GM23338 (cell line): ENCODE measurements at regions not wholly inside any gene's neighbourhood (a gene's known extent, or its start where the extent isn't known, plus 50 kb on each side); places are given as distances from the start of the nearest gene placed in this dataset.

Source experiments
- ATAC-seq: fragments of 200-7000 bp; cut with Tn5 transposase; 3 replicates; pipeline ENCODE4 v1.9.1; 2020
- DNase-seq: peaks from one replicate; pipeline ENCODE4 v3.0.0-alpha.2; 2015; ENCODE audit warnings: low spot score
- H2AFZ ChIP-seq: fragments of 200-600 bp; sonication (generic); 2 replicates; pipeline ENCODE4 v1.8.0; 2016; ENCODE audit warnings: antibody characterized with exemption, mild to moderate bottlenecking, moderate library complexity
- H3F3A ChIP-seq: fragments of 200-600 bp; sonication (generic); replicated peaks from 2 replicates; pipeline ENCODE4 v1.8.0; 2017; ENCODE audit warnings: antibody characterized with exemption, mixed run types, low read depth
- H3K27ac ChIP-seq: fragments of 200-600 bp; sonication (generic); 2 replicates; pipeline ENCODE4 v1.6.1; 2016; ENCODE audit warnings: low read depth
- H3K27me3 ChIP-seq: fragments of 200-600 bp; sonication (generic); 2 replicates; pipeline ENCODE4 v1.8.0; 2016; ENCODE audit warnings: mild to moderate bottlenecking, mixed run types, moderate library complexity; ENCODE audit not compliant: insufficient read depth
- H3K36me3 ChIP-seq: fragments of 200-600 bp; sonication (generic); 2 replicates; pipeline ENCODE4 v1.8.0; 2016; ENCODE audit warnings: mild to moderate bottlenecking; ENCODE audit not compliant: insufficient read depth
- H3K4me1 ChIP-seq: fragments of 200-600 bp; sonication (generic); 2 replicates; pipeline ENCODE4 v1.8.0; 2016; ENCODE audit warnings: mild to moderate bottlenecking, moderate library complexity; ENCODE audit not compliant: insufficient read depth
- H3K4me2 ChIP-seq: fragments of 200-600 bp; sonication (generic); 2 replicates; pipeline ENCODE4 v1.7.1; 2017; ENCODE audit warnings: mixed run types
- H3K4me3 ChIP-seq: fragments of 200-600 bp; sonication (generic); 2 replicates; pipeline ENCODE4 v1.6.1; 2016; ENCODE audit warnings: mixed run types
- H3K79me2 ChIP-seq: fragments of 200-600 bp; sonication (generic); replicated peaks from 2 replicates; pipeline ENCODE4 v1.8.0; 2017; ENCODE audit warnings: mild to moderate bottlenecking; ENCODE audit not compliant: insufficient read depth
- H3K9me2 ChIP-seq: fragments of 200-600 bp; sonication (generic); 2 replicates; pipeline ENCODE4 v1.8.0; 2017; ENCODE audit not compliant: insufficient read depth
- H4K20me1 ChIP-seq: fragments of 200-600 bp; sonication (generic); replicated peaks from 2 replicates; pipeline ENCODE4 v1.8.0; 2017; ENCODE audit warnings: mild to moderate bottlenecking; ENCODE audit not compliant: insufficient read depth
- H3K27ac Mint-ChIP-seq: 2 replicates; pipeline ENCODE4 v1.8.0; 2020; ENCODE audit warnings: inconsistent platforms, mild to moderate bottlenecking, moderate library complexity, mixed read lengths
- H3K27me3 Mint-ChIP-seq: 3 replicates; pipeline ENCODE4 v1.8.0; 2022; ENCODE audit warnings: low read depth, mild to moderate bottlenecking, moderate library complexity, mixed read lengths, inconsistent platforms; ENCODE audit not compliant: insufficient read depth, poor library complexity
- H3K36me3 Mint-ChIP-seq: 3 replicates; pipeline ENCODE4 v1.8.0; 2021; ENCODE audit warnings: low read depth, mild to moderate bottlenecking, inconsistent platforms, moderate library complexity, mixed read lengths
- H3K4me1 Mint-ChIP-seq: 3 replicates; pipeline ENCODE4 v1.8.0; 2020; ENCODE audit warnings: mild to moderate bottlenecking, inconsistent platforms, mixed read lengths
- H3K4me3 Mint-ChIP-seq: 3 replicates; pipeline ENCODE4 v1.8.0; 2021; ENCODE audit warnings: moderate library complexity, mild to moderate bottlenecking, inconsistent platforms, mixed read lengths
- H3K9me3 Mint-ChIP-seq: 3 replicates; pipeline ENCODE4 v1.8.0; 2020; ENCODE audit warnings: moderate library complexity, mild to moderate bottlenecking, inconsistent platforms, mixed read lengths
- CREB1 ChIP-seq: fragments of 250-450 bp; sonication (Bioruptor Pico); IDR thresholded peaks from 2 replicates; pipeline ENCODE4 v1.5.0; 2020; ENCODE audit warnings: low read depth, mild to moderate bottlenecking, moderate library complexity
- EZH2 ChIP-seq: fragments of 200-600 bp; sonication (generic); IDR thresholded peaks from one replicate; pipeline ENCODE4 v1.8.0; 2017; ENCODE audit warnings: antibody characterized with exemption, mild to moderate bottlenecking, low read depth; ENCODE audit not compliant: unreplicated experiment
- EZH2phosphoT487 ChIP-seq: fragments of 200-600 bp; sonication (generic); IDR thresholded peaks from one replicate; pipeline ENCODE4 v1.8.1; 2018; ENCODE audit warnings: antibody characterized with exemption; ENCODE audit not compliant: unreplicated experiment
- JUNB ChIP-seq: IDR thresholded peaks from one replicate; pipeline ENCODE4 v1.6.1; 2016; ENCODE audit warnings: antibody characterized with exemption; ENCODE audit not compliant: unreplicated experiment
- POLR2AphosphoS5 ChIP-seq: IDR thresholded peaks from 2 replicates; pipeline ENCODE4 v1.6.1; 2016; ENCODE audit warnings: antibody characterized with exemption, low read depth
- STAT1 ChIP-seq: IDR thresholded peaks from one replicate; pipeline ENCODE4 v1.6.1; 2016; ENCODE audit warnings: antibody characterized with exemption; ENCODE audit not compliant: unreplicated experiment
- ZNF331 ChIP-seq: fragments of 250-450 bp; sonication (Bioruptor Pico); IDR thresholded peaks from 2 replicates; pipeline ENCODE4 v1.5.0; 2020; ENCODE audit warnings: low read depth, mild to moderate bottlenecking, moderate library complexity
- TF ChIP-seq, protein P1 (sequence below): IDR thresholded peaks from one replicate; pipeline ENCODE4 v1.6.1; 2018; ENCODE audit warnings: antibody characterized with exemption; ENCODE audit not compliant: unreplicated experiment
- TF ChIP-seq, protein P2 (sequence below): IDR thresholded peaks from 2 replicates; pipeline ENCODE4 v1.6.1; 2016; ENCODE audit warnings: antibody characterized with exemption
- TF ChIP-seq, protein P3 (sequence below), 2 experiments: fragments of 200-600 bp in 1 of 2; sonication (generic) in 1 of 2; conservative IDR thresholded peaks; 2 replicates each; pipeline versions ENCODE4 v1.5.1 to v1.6.1; 2016 to 2017; ENCODE audit warnings: antibody characterized with exemption in 2 of 2, low read depth in 2 of 2, mild to moderate bottlenecking in 2 of 2, moderate library complexity in 1 of 2

DNA sequence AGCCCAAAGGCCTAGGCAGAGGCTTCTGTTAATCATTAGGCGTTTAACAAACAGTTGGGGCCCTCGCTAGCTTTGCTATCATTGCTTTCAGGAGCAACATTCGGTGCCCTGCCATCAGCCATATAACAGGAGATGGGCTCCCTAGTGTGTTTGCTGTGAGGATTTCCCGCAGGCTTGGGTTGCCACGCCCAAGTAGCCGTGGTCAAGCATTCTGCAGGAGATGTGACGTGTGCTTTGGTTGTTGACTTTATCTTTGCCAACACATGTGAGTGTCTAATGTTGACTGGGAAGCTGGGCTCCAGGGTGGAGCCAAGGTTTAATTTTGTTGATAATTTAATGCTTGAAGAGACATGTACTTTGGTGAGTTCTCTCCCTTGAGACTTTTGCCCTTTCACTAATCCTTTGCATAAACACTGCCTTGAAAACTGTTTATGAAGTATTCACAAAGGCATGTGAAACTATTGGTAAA is 184.6 kb upstream of the KIT start:
- no peak for ATAC-seq

DNA sequence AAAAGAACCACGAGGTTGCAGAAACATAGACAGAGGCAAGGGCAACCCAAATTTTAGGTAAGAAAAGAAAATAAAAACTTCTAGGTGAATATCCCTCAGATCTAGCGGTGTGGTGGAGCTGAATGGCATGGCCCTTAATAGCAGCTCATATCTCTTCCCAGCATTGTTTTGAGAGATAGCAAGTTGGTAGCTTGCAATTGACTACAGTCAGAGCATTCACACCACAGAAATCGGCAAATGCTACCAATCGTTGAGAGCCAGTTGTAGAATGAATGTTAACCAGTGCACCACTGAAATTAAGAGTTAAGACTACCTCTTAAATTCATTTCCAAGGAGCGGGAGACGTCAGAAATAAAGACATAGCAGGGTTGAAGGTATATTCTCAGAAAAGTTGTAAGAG is 184.0 kb upstream of the KIT start:
- H3K27ac ChIP-seq = no peak overlapping the region
- H3K36me3 Mint-ChIP-seq = no peaks in the 10 kb centered on the region
- TF ChIP-seq, protein P1, sequence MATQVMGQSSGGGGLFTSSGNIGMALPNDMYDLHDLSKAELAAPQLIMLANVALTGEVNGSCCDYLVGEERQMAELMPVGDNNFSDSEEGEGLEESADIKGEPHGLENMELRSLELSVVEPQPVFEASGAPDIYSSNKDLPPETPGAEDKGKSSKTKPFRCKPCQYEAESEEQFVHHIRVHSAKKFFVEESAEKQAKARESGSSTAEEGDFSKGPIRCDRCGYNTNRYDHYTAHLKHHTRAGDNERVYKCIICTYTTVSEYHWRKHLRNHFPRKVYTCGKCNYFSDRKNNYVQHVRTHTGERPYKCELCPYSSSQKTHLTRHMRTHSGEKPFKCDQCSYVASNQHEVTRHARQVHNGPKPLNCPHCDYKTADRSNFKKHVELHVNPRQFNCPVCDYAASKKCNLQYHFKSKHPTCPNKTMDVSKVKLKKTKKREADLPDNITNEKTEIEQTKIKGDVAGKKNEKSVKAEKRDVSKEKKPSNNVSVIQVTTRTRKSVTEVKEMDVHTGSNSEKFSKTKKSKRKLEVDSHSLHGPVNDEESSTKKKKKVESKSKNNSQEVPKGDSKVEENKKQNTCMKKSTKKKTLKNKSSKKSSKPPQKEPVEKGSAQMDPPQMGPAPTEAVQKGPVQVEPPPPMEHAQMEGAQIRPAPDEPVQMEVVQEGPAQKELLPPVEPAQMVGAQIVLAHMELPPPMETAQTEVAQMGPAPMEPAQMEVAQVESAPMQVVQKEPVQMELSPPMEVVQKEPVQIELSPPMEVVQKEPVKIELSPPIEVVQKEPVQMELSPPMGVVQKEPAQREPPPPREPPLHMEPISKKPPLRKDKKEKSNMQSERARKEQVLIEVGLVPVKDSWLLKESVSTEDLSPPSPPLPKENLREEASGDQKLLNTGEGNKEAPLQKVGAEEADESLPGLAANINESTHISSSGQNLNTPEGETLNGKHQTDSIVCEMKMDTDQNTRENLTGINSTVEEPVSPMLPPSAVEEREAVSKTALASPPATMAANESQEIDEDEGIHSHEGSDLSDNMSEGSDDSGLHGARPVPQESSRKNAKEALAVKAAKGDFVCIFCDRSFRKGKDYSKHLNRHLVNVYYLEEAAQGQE = no peak
- TF ChIP-seq, protein P2, sequence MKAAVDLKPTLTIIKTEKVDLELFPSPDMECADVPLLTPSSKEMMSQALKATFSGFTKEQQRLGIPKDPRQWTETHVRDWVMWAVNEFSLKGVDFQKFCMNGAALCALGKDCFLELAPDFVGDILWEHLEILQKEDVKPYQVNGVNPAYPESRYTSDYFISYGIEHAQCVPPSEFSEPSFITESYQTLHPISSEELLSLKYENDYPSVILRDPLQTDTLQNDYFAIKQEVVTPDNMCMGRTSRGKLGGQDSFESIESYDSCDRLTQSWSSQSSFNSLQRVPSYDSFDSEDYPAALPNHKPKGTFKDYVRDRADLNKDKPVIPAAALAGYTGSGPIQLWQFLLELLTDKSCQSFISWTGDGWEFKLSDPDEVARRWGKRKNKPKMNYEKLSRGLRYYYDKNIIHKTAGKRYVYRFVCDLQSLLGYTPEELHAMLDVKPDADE = no peak
- no peak for TF ChIP-seq CREB1 (CRISPR knock-in tag)
- TF ChIP-seq JUNB = no peak
- TF ChIP-seq ZNF331 = no peak
- TF ChIP-seq POLR2AphosphoS5 = no peak
- TF ChIP-seq, protein P3, sequence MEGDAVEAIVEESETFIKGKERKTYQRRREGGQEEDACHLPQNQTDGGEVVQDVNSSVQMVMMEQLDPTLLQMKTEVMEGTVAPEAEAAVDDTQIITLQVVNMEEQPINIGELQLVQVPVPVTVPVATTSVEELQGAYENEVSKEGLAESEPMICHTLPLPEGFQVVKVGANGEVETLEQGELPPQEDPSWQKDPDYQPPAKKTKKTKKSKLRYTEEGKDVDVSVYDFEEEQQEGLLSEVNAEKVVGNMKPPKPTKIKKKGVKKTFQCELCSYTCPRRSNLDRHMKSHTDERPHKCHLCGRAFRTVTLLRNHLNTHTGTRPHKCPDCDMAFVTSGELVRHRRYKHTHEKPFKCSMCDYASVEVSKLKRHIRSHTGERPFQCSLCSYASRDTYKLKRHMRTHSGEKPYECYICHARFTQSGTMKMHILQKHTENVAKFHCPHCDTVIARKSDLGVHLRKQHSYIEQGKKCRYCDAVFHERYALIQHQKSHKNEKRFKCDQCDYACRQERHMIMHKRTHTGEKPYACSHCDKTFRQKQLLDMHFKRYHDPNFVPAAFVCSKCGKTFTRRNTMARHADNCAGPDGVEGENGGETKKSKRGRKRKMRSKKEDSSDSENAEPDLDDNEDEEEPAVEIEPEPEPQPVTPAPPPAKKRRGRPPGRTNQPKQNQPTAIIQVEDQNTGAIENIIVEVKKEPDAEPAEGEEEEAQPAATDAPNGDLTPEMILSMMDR (conservative IDR thresholded peaks at IDR 0.05; ENCODE audit: low read depth in 2 of 2) = no peak
- TF ChIP-seq EZH2phosphoT487 = no peak

More for the DNA sequence above, 184.6 kb upstream of the KIT start:
- H3K4me1 Mint-ChIP-seq = no peaks in the 10 kb centered on the region
- H2AFZ ChIP-seq = no peak overlapping the region; the same call in 1 of the 2 replicates
- no peak overlapping the region for H3K4me3 Mint-ChIP-seq
- H3K36me3 Mint-ChIP-seq = no peaks in the 10 kb centered on the region
- no peaks in the 10 kb centered on the region for H3K9me2 ChIP-seq
- H3K4me2 ChIP-seq = no peak overlapping the region
- no peak for TF ChIP-seq ZNF331
- no peak for TF ChIP-seq STAT1
- no peak for TF ChIP-seq EZH2
- no peak for TF ChIP-seq POLR2AphosphoS5
- TF ChIP-seq, protein P1 = no peak
- no peak for TF ChIP-seq EZH2phosphoT487
- no peaks in the 10 kb centered on the region for H4K20me1 ChIP-seq
- 0 out of 2 replicates have a peak, but pooled peaks cover 2% of the 10 kb centered on the region for H3K36me3 ChIP-seq
- peaks cover 2% of the 10 kb centered on the region for H3K27me3 Mint-ChIP-seq
- H3K4me3 ChIP-seq = no peak overlapping the region
- H3K27ac ChIP-seq = no peak overlapping the region
- no peaks in the 10 kb centered on the region for H3K27me3 ChIP-seq
- no peaks in the 10 kb centered on the region for H3K4me1 ChIP-seq
- H3K9me3 Mint-ChIP-seq = no peaks in the 10 kb centered on the region; the same call in 2 of the 3 replicates
- H3K79me2 ChIP-seq = no peaks in the 10 kb centered on the region
- H3K27ac Mint-ChIP-seq = no peak overlapping the region
- DNase-seq = peak; percentile 10
- H3F3A ChIP-seq = no peaks in the 10 kb centered on the region

More for the DNA sequence above, 184.0 kb upstream of the KIT start:
- Histone ChIP-seq H3K4me3 (no peak overlapping the region), H3K9me2 (no peaks in the 10 kb centered on the region), H3K4me2 (no peak overlapping the region), H3K36me3 (no peaks in the 10 kb centered on the region), H3K79me2 (no peaks in the 10 kb centered on the region), H3K4me1 (no peaks in the 10 kb centered on the region), H4K20me1 (no peaks in the 10 kb centered on the region), H3F3A (no peaks in the 10 kb centered on the region), H3K27me3 (no peaks in the 10 kb centered on the region), H2AFZ (no peak overlapping the region)
- no peaks in the 10 kb centered on the region; the same call in 1 of the 3 replicates for H3K9me3 Mint-ChIP-seq
- H3K27me3 Mint-ChIP-seq = peaks cover 2% of the 10 kb centered on the region
- H3K4me3 Mint-ChIP-seq = no peak overlapping the region
- DNase-seq (no peak), ATAC-seq (no peak)
- no peak overlapping the region for H3K27ac Mint-ChIP-seq
- H3K4me1 Mint-ChIP-seq = no peaks in the 10 kb centered on the region
